ENCODE measurements at regions not wholly inside any gene's neighbourhood (a gene's known extent, or its start where the extent isn't known, plus 50 kb on each side); places are given as distances from the start of the nearest gene placed in this dataset.

- DNase-seq, result no peak
Measured at GRCh38 chr21:43300496-43301408, 126.2 kb downstream of the SIK1 start.

GRCh38 chr21:43299441-43300277 is 127.3 kb downstream of the SIK1 start:
- H3K4me3 ChIP-seq, result no peak overlapping the region
- intact Hi-C loops (cut with DNase I; ENCODE audit: low total_unique reads), result no loop called here
- no peaks in the 10 kb centered on the region for H3K27me3 ChIP-seq
- no peak overlapping the region for H3K27ac ChIP-seq
- WGBS, 2 donors, result 72 to 82% methylated on average over 26 to 34 of the region's 34 CpGs
- H3K9me3 ChIP-seq, result no peaks in the 10 kb centered on the region
- no peaks in the 10 kb centered on the region for H3K4me1 ChIP-seq
- TF ChIP-seq CTCF (IDR thresholded peaks at IDR 0.05) (no peak), POLR2A (IDR thresholded peaks at IDR 0.05) (no peak)
- no peak for DNase-seq
- no peaks in the 10 kb centered on the region for H3K36me3 ChIP-seq (ENCODE audit: low read depth, missing control alignments)

More at GRCh38 chr21:43300496-43301408, 126.2 kb downstream of the SIK1 start:
- Histone ChIP-seq H3K4me3 (no peak overlapping the region), H3K27me3 (no peaks in the 10 kb centered on the region), H3K4me1 (no peaks in the 10 kb centered on the region), H3K9me3 (no peaks in the 10 kb centered on the region), H3K36me3 (ENCODE audit: low read depth, missing control alignments) (no peaks in the 10 kb centered on the region), H3K27ac (no peak overlapping the region)
- intact Hi-C loops (cut with DNase I; ENCODE audit: low total_unique reads), result no loop called here
- TF ChIP-seq POLR2A (IDR thresholded peaks at IDR 0.05), result no peak
- TF ChIP-seq CTCF (IDR thresholded peaks at IDR 0.05), result no peak
- 84 to 86% methylated on average over 19 to 42 of the region's 42 CpGs for WGBS, 2 donors

- no peaks in the 10 kb centered on the region for H3K9me3 ChIP-seq
- 90 to 93% methylated on average over 53 to 55 of the region's 55 CpGs for WGBS, 2 donors
- TF ChIP-seq POLR2A (IDR thresholded peaks at IDR 0.05) (no peak), CTCF (IDR thresholded peaks at IDR 0.05) (no peak)
- no peaks in the 10 kb centered on the region for H3K27me3 ChIP-seq
- DNase-seq, result no peak
- no peak overlapping the region for H3K27ac ChIP-seq
- H3K36me3 ChIP-seq (ENCODE audit: low read depth, missing control alignments), result no peaks in the 10 kb centered on the region
- H3K4me3 ChIP-seq, result no peak overlapping the region
- intact Hi-C loops (cut with DNase I; ENCODE audit: low total_unique reads), result no loop called here
- no peaks in the 10 kb centered on the region for H3K4me1 ChIP-seq
Measured at GRCh38 chr21:43298546-43299440, 128.1 kb downstream of the SIK1 start.

GRCh38 chr21:43297989-43298388 is 128.9 kb downstream of the SIK1 start:
- Histone ChIP-seq H3K27ac (no peak overlapping the region), H3K36me3 (ENCODE audit: low read depth, missing control alignments) (no peaks in the 10 kb centered on the region), H3K27me3 (no peaks in the 10 kb centered on the region), H3K4me1 (no peaks in the 10 kb centered on the region), H3K9me3 (no peaks in the 10 kb centered on the region), H3K4me3 (no peak overlapping the region)
- intact Hi-C loops (cut with DNase I; ENCODE audit: low total_unique reads), result no loop called here
- no peak for TF ChIP-seq POLR2A (IDR thresholded peaks at IDR 0.05)
- TF ChIP-seq CTCF (IDR thresholded peaks at IDR 0.05), result no peak
- WGBS, 2 donors, result 78 to 89% methylated on average over 5 to 11 of the region's 11 CpGs
- no peak for DNase-seq
